ENCODE measurements at regions not wholly inside any gene's neighbourhood (a gene's known extent, or its start where the extent isn't known, plus 50 kb on each side); places are given as distances from the start of the nearest gene placed in this dataset.

DNA sequence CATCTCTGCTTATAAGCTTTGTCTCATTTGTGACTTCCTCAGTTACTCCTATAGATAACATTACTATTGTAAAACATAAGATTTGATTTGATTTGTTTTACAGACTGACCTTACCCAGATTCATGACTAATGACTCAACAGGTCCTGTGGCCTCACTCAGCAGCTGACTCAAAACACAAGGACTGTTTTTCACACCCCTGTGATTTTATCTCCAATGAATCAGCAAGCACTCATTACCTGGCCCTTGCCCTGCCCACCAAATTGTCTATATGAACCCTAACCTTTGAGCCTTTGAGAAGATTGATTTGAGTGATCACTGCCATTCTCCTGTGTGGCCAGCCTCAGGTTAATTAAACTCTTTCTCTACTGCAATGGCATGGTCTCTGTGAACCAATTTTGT lies 1064.6 kb upstream of the LRRTM3 start:
- TF ChIP-seq, protein P1, sequence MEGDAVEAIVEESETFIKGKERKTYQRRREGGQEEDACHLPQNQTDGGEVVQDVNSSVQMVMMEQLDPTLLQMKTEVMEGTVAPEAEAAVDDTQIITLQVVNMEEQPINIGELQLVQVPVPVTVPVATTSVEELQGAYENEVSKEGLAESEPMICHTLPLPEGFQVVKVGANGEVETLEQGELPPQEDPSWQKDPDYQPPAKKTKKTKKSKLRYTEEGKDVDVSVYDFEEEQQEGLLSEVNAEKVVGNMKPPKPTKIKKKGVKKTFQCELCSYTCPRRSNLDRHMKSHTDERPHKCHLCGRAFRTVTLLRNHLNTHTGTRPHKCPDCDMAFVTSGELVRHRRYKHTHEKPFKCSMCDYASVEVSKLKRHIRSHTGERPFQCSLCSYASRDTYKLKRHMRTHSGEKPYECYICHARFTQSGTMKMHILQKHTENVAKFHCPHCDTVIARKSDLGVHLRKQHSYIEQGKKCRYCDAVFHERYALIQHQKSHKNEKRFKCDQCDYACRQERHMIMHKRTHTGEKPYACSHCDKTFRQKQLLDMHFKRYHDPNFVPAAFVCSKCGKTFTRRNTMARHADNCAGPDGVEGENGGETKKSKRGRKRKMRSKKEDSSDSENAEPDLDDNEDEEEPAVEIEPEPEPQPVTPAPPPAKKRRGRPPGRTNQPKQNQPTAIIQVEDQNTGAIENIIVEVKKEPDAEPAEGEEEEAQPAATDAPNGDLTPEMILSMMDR (conservative IDR thresholded peaks at IDR 0.05; ENCODE audit: control insufficient read depth, insufficient read depth, low read depth, low read length): no peak
- no peak for DNase-seq (ENCODE audit: low read depth)
- no peak overlapping the region for H3K4me3 ChIP-seq (ENCODE audit: control insufficient read depth, low read depth, low read length)

Measured in fibroblast of mammary gland (primary cell).